Large intestine (tissue), 3 donors: ENCODE measurements at regions not wholly inside any gene's neighbourhood (a gene's known extent, or its start where the extent isn't known, plus 50 kb on each side); places are given as distances from the start of the nearest gene placed in this dataset.
A peak's percentile ranks its signal among the peaks of the same experiment; 100 is the strongest.

Experiments used
- DNase-seq, 2 donors: peaks; one replicate each; pipeline versions ENCODE4 v3.0.0 to v3.0.0-alpha.2; 2013
- H3K27ac ChIP-seq: one replicate; pipeline ENCODE4 v1.5.1; 2013; ENCODE audit warnings: low read length
- H3K27me3 ChIP-seq: 2 replicates; pipeline ENCODE4 v1.6.1; 2013; ENCODE audit warnings: low read length; ENCODE audit not compliant: control insufficient read depth, insufficient read depth
- H3K36me3 ChIP-seq: 2 replicates; pipeline ENCODE4 v1.6.1; 2013; ENCODE audit warnings: low read length; ENCODE audit not compliant: control insufficient read depth, insufficient read depth
- H3K4me1 ChIP-seq: one replicate; pipeline ENCODE4 v1.6.1; 2013; ENCODE audit warnings: low read length; ENCODE audit not compliant: control insufficient read depth, insufficient read depth
- H3K4me3 ChIP-seq: one replicate; pipeline ENCODE4 v1.5.1; 2013; ENCODE audit warnings: low read length
- H3K9me3 ChIP-seq: one replicate; pipeline ENCODE4 v1.6.1; 2013; ENCODE audit warnings: mild to moderate bottlenecking, low read depth, low read length, moderate library complexity; ENCODE audit not compliant: control insufficient read depth
- WGBS: methylation state at CpG from one replicate; pipeline ENCODE4 v1.1.5; 2013; ENCODE audit warnings: low lambda C conversion rate; ENCODE audit not compliant: insufficient coverage; 5-methylcytosine and 5-hydroxymethylcytosine counted together

DNA sequence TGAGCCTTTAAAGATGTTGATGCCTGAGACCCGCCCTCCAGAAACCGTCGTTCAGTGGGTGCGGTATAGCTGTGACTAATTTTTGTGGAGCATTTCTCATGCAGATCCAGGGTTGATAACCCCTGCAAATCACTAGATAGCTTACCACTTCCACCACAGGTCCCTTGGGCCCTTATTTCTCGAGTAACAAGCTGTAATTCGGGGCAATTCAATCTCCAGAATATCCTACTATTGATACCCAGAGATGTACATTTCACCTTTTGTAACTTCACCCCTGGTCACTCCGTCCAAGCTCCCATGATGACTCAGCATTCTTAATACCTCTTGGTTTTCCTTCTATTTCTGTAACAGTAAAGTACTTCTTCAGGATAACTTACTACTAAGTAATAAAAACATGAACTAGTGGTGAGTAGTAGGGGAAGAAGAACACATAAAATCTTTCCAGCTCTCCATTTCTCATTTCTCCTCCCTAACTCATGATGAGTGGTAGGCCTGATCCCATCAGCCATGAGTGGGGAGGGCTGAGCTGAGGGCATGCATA lies 71.9 kb upstream of the UBL3 start:
- Histone ChIP-seq H3K27me3 (no peaks in the 10 kb centered on the region), H3K9me3 (peaks cover 2% of the 10 kb centered on the region), H3K36me3 (no peaks in the 10 kb centered on the region), H3K27ac (no peak overlapping the region), H3K4me3 (no peak overlapping the region), H3K4me1 (peaks cover 38% of the 10 kb centered on the region)
- WGBS: 83% methylated on average over 2 of the region's 7 CpGs
- no peak for DNase-seq

DNA sequence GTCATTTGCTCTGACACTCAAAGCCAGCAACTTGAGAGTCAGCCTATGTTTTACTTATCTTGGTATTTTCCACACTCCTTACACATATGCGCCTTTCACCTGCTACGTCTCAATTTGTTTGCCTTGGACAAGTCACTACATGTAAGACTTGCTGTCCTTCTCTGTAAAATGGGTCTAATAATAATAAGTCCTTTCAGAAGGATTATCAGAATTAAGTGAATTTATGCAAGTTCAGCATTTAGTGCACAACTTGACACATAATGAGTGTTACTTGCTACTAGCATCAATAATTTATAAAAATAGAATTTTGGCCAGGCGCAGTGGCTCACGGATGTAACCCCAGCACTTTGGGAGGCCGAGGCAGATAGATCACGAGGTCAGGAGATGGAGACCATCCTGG lies 71.1 kb upstream of the UBL3 start:
- 100% methylated on average over 2 of the region's 6 CpGs for WGBS
- no peak for DNase-seq
- no peaks in the 10 kb centered on the region for H3K27me3 ChIP-seq
- no peaks in the 10 kb centered on the region for H3K36me3 ChIP-seq
- no peak overlapping the region for H3K27ac ChIP-seq
- H3K9me3 ChIP-seq: peaks cover 2% of the 10 kb centered on the region
- H3K4me1 ChIP-seq: peaks cover 38% of the 10 kb centered on the region
- H3K4me3 ChIP-seq: no peak overlapping the region

DNA sequence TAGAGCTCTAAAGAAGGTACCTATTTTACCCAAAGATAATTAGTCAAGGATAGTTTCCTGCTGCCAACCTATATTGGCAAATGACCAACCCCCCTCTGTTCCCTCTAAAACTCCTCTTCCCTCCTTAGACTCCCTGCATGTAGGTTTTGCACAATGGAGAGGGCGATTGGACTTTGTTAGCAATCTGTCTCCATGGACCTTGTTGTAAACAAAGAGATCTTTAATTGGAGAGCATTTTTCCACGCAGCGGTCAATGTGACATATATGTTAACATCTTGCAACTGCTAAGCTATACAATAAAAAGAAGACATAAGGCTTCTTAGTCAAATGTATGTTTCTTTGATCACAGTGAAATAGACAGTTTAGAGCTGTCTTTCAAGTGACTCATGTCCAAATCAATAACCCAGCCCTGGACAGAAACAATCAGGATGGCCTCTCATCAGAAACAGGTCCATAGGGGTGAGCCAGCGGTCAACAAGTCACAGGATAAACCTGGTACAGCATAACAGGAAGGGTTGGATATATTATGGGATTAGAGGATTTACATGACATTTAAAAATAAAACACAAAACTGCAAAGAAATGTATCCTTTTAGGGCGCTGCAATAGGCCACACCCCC lies 69.7 kb upstream of the UBL3 start:
- Histone ChIP-seq H3K9me3 (peaks cover 2% of the 10 kb centered on the region), H3K4me1 (peaks cover 32% of the 10 kb centered on the region), H3K36me3 (no peaks in the 10 kb centered on the region), H3K27ac (no peak overlapping the region), H3K4me3 (no peak overlapping the region), H3K27me3 (no peaks in the 10 kb centered on the region)
- no CpG with 5 or more reads among the region's 5 CpGs for WGBS
- peak in 1 of 2 donors; percentile 76 for DNase-seq

DNA sequence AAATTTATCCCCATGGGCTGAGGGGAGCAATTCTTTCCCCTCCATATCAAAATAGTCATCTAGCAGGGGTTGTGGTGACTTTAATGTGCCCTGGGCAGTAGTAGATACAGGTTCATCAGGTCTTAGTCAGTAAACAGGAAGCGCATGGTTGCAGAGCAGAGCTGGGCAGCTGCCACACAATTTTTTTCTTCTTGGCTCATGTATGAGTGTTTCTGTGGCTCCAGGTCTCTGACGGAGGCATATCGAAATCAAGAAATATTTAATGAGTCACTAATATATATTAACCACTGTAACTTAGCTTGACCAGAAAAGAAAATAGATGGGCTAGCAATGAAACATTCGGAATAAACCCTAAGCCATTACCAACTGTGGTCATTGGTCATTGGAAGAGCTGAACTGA lies 68.4 kb upstream of the UBL3 start:
- no peaks in the 10 kb centered on the region for H3K36me3 ChIP-seq
- H3K4me3 ChIP-seq: no peak overlapping the region
- no CpG with 5 or more reads among the region's 4 CpGs for WGBS
- H3K27ac ChIP-seq: no peak overlapping the region
- H3K27me3 ChIP-seq: no peaks in the 10 kb centered on the region
- peaks cover 19% of the 10 kb centered on the region for H3K4me1 ChIP-seq
- no peak for DNase-seq
- no peaks in the 10 kb centered on the region for H3K9me3 ChIP-seq

DNA sequence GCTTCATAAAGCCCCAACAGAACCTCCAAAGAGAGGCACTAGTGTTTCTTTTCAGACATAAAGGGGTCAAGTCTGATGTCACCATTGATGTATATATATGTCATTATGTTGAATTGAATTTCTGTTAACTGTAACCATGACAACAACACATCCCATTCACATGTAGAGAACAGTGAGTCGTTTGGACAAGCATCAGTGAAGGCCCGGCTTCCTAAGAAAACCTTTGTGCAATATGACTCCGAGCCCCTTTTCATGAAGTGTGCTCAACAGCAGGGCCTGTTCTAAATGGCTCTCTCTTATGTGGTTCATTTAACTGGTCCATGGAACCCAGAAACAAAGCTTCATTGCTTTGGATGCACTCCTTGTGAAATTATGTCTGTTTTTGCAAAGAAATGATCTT lies 67.2 kb upstream of the UBL3 start:
- no CpG with 5 or more reads among the region's 3 CpGs for WGBS
- H3K9me3 ChIP-seq: no peaks in the 10 kb centered on the region
- H3K27me3 ChIP-seq: no peaks in the 10 kb centered on the region
- peaks cover 8% of the 10 kb centered on the region for H3K4me1 ChIP-seq
- no peak overlapping the region for H3K4me3 ChIP-seq
- no peaks in the 10 kb centered on the region for H3K36me3 ChIP-seq
- DNase-seq: no peak
- no peak overlapping the region for H3K27ac ChIP-seq

DNA sequence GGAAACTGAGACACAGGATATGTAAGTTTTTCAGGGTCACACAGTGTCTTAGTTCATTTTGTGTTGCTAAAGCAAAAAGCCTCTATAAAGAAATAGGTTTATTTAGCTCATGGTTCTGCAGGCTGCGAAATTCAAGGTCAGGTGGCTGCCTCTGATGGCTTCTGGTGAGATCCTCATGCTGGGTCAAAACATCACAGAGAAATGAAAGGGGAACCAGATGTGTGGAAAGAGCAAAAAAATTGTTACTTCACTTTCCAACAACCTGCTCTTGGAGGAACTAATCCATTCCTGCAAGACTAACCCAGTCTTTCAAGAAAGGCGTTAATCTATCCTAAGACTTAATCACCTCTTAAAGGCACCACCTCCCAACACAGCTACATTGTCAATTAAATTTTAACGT lies 64.2 kb upstream of the UBL3 start:
- Histone ChIP-seq H3K9me3 (no peaks in the 10 kb centered on the region), H3K36me3 (no peaks in the 10 kb centered on the region), H3K27ac (no peak overlapping the region), H3K4me3 (no peak overlapping the region), H3K4me1 (peaks cover under 1% of the 10 kb centered on the region), H3K27me3 (no peaks in the 10 kb centered on the region)
- no peak for DNase-seq
- WGBS: 100% methylated on average over 1 of the region's 3 CpGs

DNA sequence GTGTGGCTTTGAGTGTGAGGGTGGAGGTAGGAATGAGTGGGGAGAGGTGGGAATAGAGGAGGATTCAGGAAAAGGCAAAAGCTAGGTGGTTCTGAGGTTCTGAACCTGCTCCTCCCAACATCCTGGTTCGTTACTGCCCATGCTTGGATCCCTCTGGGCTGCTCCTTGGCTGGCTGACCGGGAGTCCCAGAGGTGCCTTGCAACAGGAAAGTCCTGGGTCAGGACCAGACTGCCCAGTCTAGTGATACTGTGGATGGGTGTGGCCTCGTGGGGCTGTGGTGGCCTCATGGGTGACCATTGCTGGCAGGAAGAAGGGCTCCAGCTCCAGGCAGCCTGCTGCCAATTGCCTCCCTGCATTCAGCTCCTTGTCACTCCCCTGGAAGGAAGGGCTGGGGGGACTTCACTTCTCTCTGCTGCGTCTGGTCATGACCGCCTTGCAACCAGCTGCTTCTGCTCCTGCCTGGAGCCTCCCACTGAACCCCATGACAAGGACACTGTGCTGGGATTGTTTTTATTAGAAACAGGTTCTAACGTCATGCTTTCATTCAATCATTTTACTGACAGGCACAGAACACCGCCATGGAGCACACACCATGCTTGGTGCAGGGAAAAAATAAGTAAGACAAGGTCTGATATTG lies 61.5 kb upstream of the UBL3 start:
- no peak for DNase-seq
- Histone ChIP-seq H3K9me3 (no peaks in the 10 kb centered on the region), H3K27me3 (no peaks in the 10 kb centered on the region), H3K4me3 (no peak overlapping the region), H3K27ac (no peak overlapping the region), H3K4me1 (no peaks in the 10 kb centered on the region), H3K36me3 (no peaks in the 10 kb centered on the region)
- WGBS: no CpG with 5 or more reads among the region's 7 CpGs

DNA sequence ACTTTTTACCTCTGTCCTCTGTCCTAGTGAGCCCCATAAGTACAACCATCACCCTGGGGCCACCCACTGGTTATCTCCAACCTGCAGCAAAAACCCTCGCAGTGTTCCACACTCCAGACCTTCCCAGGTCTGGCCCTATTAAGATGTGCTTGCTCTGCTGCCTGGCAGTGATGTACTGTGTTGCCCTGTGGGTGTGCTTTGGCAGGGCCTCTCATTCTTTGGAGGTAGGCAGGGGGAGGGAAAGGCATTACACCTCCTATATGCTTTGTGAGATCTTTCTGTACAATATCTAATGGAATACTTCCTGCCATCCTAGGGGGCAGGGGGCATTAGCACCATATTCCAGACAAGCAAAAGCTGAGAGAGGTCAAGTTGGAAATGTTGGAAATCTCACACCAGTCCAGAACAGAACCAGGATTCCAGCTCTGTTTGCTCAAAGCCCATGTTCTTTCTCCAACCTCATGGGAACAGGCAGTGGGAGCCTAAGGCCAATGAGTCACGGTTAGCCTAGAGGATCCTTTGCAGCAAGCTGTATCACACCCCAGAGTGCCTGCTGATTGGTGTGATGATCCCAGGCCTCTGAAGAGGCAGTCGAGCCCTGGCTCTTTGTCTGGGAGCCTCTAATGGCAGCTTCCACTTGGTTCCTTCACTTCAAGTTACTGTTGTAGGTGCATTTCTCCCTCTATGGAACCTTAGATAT lies 59.7 kb upstream of the UBL3 start:
- no peak overlapping the region for H3K27ac ChIP-seq
- H3K4me3 ChIP-seq: no peak overlapping the region
- no peak for DNase-seq
- H3K9me3 ChIP-seq: no peaks in the 10 kb centered on the region
- no peaks in the 10 kb centered on the region for H3K27me3 ChIP-seq
- no CpG with 5 or more reads among the region's 3 CpGs for WGBS
- H3K4me1 ChIP-seq: peaks cover 4% of the 10 kb centered on the region
- H3K36me3 ChIP-seq: no peaks in the 10 kb centered on the region

DNA sequence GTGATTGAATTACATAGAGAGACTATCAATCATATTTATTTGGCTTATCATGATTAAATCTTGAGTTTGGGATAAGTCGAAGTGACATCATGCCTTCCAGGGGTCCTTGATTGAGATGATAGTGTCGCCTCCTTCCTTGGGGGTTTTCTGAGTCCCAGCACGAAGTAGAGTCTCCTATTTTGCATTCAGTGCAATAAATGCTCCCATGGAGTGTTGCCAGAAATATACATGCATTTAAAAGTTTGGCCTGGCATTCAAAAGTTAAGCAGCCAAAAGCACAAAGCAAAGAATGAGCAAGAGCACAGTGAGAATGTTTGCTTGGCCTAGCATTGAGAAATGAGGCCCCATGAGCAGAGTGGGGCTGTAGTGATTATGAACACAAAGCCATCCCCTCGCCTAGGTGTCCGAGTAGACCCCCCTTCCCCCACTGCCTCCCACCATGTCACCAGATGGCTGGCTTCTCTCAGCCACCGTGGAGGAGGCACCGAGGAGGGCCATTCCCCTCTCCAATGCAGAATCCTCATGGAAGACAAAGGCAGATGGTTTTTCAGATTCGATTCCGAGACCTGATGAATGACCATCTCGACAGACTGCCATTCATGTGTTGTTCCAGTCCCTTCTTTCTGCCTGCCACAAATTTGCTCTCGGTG lies 58.8 kb upstream of the UBL3 start:
- H3K9me3 ChIP-seq: no peaks in the 10 kb centered on the region
- no CpG with 5 or more reads among the region's 11 CpGs for WGBS
- no peak for DNase-seq
- H3K4me3 ChIP-seq: no peak overlapping the region
- H3K36me3 ChIP-seq: no peaks in the 10 kb centered on the region
- H3K27ac ChIP-seq: no peak overlapping the region
- H3K27me3 ChIP-seq: no peaks in the 10 kb centered on the region
- H3K4me1 ChIP-seq: peaks cover 4% of the 10 kb centered on the region

DNA sequence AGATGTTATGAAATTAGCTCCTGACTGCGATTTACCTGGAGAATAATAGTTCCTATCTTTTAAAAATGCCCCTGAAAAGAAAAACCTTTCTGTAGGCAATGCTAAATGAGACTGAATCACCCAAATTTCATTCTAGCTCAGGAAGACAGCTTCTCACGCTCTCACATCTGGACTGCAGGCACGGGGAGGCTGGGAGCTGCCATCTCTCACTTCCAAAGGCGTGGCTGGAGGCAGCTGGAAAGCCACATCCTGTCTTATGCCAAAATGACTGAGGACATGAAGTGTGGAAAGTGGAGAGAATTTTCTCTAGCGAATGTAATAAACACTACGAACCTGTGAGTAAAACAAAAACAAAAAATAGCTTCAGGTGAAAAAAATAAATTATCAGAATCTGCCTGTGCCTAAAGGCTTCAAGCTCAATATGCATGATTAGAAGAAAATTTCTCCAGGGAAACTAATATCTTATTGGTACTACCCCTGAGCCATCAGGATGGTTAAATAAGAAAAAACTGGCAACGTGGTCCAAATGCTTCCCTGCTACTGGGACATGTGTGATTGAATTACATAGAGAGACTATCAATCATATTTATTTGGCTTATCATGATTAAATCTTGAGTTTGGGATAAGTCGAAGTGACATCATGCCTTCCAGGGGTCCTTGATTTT lies 58.1 kb upstream of the UBL3 start:
- no peaks in the 10 kb centered on the region for H3K27me3 ChIP-seq
- H3K4me3 ChIP-seq: no peak overlapping the region
- no peaks in the 10 kb centered on the region for H3K36me3 ChIP-seq
- no peak for DNase-seq
- WGBS: 87% methylated on average over 2 of the region's 8 CpGs
- H3K27ac ChIP-seq: no peak overlapping the region
- H3K9me3 ChIP-seq: no peaks in the 10 kb centered on the region
- H3K4me1 ChIP-seq: peaks cover 4% of the 10 kb centered on the region
